ENCODE measurements at regions not wholly inside any gene's neighbourhood (a gene's known extent, or its start where the extent isn't known, plus 50 kb on each side); places are given as distances from the start of the nearest gene placed in this dataset.

GRCh38 chr6:94074764-94075163 lies 655.4 kb upstream of the EPHA7 start:
- intact Hi-C loops (cut with DNase I), result no loop called here
- TF ChIP-seq CTCF (IDR thresholded peaks at IDR 0.05) (no peak), POLR2A (IDR thresholded peaks at IDR 0.05) (no peak), EP300 (IDR thresholded peaks at IDR 0.05) (no peak)
- no peaks in the 10 kb centered on the region for H3K9me3 ChIP-seq
- no peak overlapping the region for H3K27ac ChIP-seq
- no peaks in the 10 kb centered on the region for H3K4me1 ChIP-seq (ENCODE audit: insufficient read depth)
- no peaks in the 10 kb centered on the region for H3K27me3 ChIP-seq
- 23 to 31% (median 29%) methylated on average over 3 of the region's 3 CpGs for WGBS, 3 donors
- DNase-seq, result no peak
- no peak overlapping the region for H3K4me3 ChIP-seq
- no peaks in the 10 kb centered on the region for H3K36me3 ChIP-seq

DNA sequence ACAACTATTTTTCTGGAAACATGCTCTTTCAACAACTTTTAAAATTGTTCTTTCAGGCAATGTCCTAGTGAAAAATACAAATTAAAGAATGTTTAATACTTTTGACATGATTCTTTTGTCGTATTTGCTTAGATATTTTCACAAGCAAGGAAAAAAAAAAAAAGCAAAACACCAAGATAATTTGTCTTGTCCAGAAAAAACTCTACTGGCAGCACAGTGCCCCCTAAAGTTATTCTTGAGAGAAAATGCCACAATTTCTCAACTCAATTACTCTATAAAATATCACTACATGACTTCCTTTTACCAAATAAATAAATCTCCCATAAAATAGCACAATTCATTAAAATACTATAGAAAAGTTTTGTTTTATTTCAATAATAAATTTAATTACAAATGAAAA lies 652.5 kb upstream of the EPHA7 start:
- no peak overlapping the region for H3K27ac ChIP-seq
- H3K27me3 ChIP-seq, result no peaks in the 10 kb centered on the region
- no peaks in the 10 kb centered on the region for H3K36me3 ChIP-seq
- TF ChIP-seq CTCF (IDR thresholded peaks at IDR 0.05) (no peak), POLR2A (IDR thresholded peaks at IDR 0.05) (no peak), EP300 (IDR thresholded peaks at IDR 0.05) (no peak)
- DNase-seq, result no peak
- no peaks in the 10 kb centered on the region for H3K4me1 ChIP-seq (ENCODE audit: insufficient read depth)
- WGBS, 3 donors, result 1 to 13% (median 2%) methylated on average over 1 of the region's 1 CpG
- intact Hi-C loops (cut with DNase I), result no loop called here
- no peaks in the 10 kb centered on the region for H3K9me3 ChIP-seq
- no peak overlapping the region for H3K4me3 ChIP-seq

DNA sequence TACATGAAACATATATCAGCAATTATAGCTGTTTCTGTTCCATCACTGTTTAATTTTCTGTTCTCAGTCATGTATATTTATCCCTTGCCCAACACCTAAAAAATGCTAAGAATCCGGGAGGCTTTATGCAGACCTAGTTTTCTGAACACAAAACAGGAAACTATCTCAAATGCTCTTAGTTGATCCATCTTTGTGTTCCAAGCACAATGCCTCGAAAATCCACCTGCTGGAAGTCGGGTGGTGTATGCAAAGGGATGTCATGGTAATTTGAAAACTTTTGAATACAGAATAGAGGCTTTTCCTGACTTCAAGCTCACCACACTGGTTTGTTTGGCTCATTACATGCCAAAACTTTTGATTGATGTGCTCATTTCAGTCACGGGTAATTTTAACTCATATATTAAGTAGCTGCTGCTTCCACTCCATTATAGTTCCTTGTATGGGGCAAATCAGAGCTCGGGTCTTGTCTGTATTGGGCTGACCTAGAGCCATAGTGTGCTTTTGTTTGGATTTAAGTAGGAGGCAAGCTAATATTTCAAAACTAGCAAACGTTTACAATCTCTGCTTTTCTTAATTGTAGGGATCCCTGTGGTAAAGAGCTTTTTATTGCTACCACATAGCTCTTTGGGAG lies 646.5 kb upstream of the EPHA7 start:
- DNase-seq, result no peak
- H3K4me3 ChIP-seq, result no peak overlapping the region
- H3K36me3 ChIP-seq, result no peaks in the 10 kb centered on the region
- no peaks in the 10 kb centered on the region for H3K27me3 ChIP-seq
- H3K27ac ChIP-seq, result no peak overlapping the region
- TF ChIP-seq EP300 (IDR thresholded peaks at IDR 0.05), result no peak
- no peak for TF ChIP-seq POLR2A (IDR thresholded peaks at IDR 0.05)
- no peak for TF ChIP-seq CTCF (IDR thresholded peaks at IDR 0.05)
- WGBS, 3 donors, result 38 to 47% (median 44%) methylated on average over 6 of the region's 6 CpGs
- H3K9me3 ChIP-seq, result no peaks in the 10 kb centered on the region
- intact Hi-C loops (cut with DNase I), result no loop called here
- H3K4me1 ChIP-seq (ENCODE audit: insufficient read depth), result no peaks in the 10 kb centered on the region

- Histone ChIP-seq H3K27ac (no peak overlapping the region), H3K27me3 (no peaks in the 10 kb centered on the region), H3K4me1 (ENCODE audit: insufficient read depth) (no peaks in the 10 kb centered on the region), H3K9me3 (no peaks in the 10 kb centered on the region), H3K4me3 (no peak overlapping the region), H3K36me3 (no peaks in the 10 kb centered on the region)
- TF ChIP-seq CTCF (IDR thresholded peaks at IDR 0.05), result no peak
- intact Hi-C loops (cut with DNase I), result no loop called here
- 3 to 11% (median 9%) methylated on average over 1 of the region's 1 CpG for WGBS, 3 donors
- DNase-seq, result no peak
Observed at GRCh38 chr6:94052749-94053148, 633.4 kb upstream of the EPHA7 start.

Data from ovary (tissue), 7 donors.